ENCODE measurements at regions not wholly inside any gene's neighbourhood (a gene's known extent, or its start where the extent isn't known, plus 50 kb on each side); places are given as distances from the start of the nearest gene placed in this dataset.

DNA sequence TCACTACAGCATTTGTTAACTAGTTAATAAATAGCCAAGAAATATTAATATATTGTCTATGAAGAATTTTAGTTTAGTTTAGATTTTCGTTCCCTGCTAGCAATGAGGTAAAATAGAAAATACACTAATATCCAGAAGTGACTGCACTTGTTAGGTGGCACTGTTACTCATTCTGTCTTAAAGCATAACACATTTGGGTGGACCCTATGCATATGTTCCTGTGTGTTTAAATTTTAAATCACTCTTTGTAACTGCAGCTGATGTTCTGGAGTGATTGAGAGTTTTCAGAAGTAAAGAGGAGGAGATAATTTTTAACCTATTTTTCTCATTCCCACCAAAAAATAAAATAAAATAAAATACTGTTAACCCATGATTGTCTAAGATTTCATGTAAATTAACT, 73.9 kb upstream of the SOX4 start:
- TF ChIP-seq POLR2AphosphoS5 (IDR thresholded peaks at IDR 0.05; ENCODE audit: low read depth) (no peak), GABPA (IDR thresholded peaks at IDR 0.05; ENCODE audit: low read depth) (no peak), SPI1 (IDR thresholded peaks at IDR 0.05; ENCODE audit: borderline replicate concordance, low read depth) (no peak), REST (IDR thresholded peaks at IDR 0.05; ENCODE audit: insufficient replicate concordance, low read depth) (no peak), CTCF (IDR thresholded peaks at IDR 0.05; ENCODE audit: insufficient read depth, low read length) (no peak)
- no peak for DNase-seq (ENCODE audit: low read depth in 1 of 2, low spot score in 1 of 2)
- H3K4me3 ChIP-seq (replicated peaks; ENCODE audit: insufficient read depth, low read length): no peak overlapping the region
- H3K27me3 ChIP-seq (ENCODE audit: insufficient read depth, poor library complexity, severe bottlenecking): peaks cover 2% of the 10 kb centered on the region
- H3K27ac ChIP-seq (replicated peaks): no peak overlapping the region

DNA sequence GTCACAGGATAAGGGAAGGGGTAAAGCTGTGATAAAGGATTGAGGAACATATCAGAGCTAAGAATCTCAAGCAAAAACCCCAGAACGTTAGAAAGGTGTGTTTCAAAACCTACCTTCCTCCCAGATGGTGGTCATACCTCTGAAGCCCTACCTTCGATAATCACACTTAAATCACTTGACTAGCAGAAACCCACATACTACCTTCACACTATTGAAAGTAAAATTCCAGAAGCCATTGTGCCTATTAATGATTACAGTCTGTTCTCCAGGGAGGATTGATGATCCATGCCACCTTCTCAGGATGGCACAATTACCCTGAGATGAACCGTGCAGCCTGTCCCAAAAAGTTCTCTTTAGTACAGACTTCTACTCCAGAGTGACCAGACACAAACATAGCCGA, 72.3 kb upstream of the SOX4 start:
- TF ChIP-seq REST (IDR thresholded peaks at IDR 0.05; ENCODE audit: insufficient replicate concordance, low read depth) (no peak), GABPA (IDR thresholded peaks at IDR 0.05; ENCODE audit: low read depth) (no peak), CTCF (IDR thresholded peaks at IDR 0.05; ENCODE audit: insufficient read depth, low read length) (no peak), POLR2AphosphoS5 (IDR thresholded peaks at IDR 0.05; ENCODE audit: low read depth) (no peak), SPI1 (IDR thresholded peaks at IDR 0.05; ENCODE audit: borderline replicate concordance, low read depth) (no peak)
- no peak for DNase-seq (ENCODE audit: low read depth in 1 of 2, low spot score in 1 of 2)
- Histone ChIP-seq H3K27ac (replicated peaks) (no peak overlapping the region), H3K27me3 (ENCODE audit: insufficient read depth, poor library complexity, severe bottlenecking) (peaks cover 2% of the 10 kb centered on the region), H3K4me3 (replicated peaks; ENCODE audit: insufficient read depth, low read length) (no peak overlapping the region)

DNA sequence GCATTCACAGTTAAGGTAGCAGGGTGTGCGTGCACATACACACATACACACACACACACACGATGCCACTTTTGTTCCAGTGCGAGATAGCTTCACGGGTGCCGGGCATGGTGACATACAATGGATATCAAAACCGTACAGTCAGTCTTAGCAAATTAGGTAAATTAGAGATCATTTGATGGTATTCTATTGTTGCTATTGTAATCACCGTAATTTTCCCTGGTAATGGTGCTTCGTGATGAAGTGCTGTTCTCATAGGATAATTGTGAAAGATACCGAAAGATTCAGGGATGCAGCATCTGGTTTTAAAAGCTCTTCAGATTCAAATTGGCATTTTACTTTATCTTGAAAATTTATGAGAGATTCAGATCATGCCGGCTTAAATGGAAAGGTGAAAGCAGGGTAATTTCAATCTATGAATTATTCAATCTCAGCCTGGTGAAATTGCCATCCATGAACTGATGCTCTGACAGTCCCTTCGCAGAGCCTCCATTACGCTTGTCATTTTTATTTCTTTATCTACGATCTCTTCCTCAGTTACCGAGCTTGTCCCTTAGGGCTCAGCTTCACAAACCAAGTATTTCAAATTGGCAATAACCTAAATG, 71.3 kb upstream of the SOX4 start:
- no peak overlapping the region for H3K4me3 ChIP-seq (replicated peaks; ENCODE audit: insufficient read depth, low read length)
- peaks cover 2% of the 10 kb centered on the region for H3K27me3 ChIP-seq (ENCODE audit: insufficient read depth, poor library complexity, severe bottlenecking)
- DNase-seq (ENCODE audit: low read depth in 1 of 2, low spot score in 1 of 2): no peak

More for the DNA sequence above, 71.3 kb upstream of the SOX4 start:
- H3K27ac ChIP-seq (replicated peaks): no peak overlapping the region
- TF ChIP-seq SPI1 (IDR thresholded peaks at IDR 0.05; ENCODE audit: borderline replicate concordance, low read depth): no peak
- TF ChIP-seq REST (IDR thresholded peaks at IDR 0.05; ENCODE audit: insufficient replicate concordance, low read depth): no peak
- TF ChIP-seq CTCF (IDR thresholded peaks at IDR 0.05; ENCODE audit: insufficient read depth, low read length): no peak
- TF ChIP-seq POLR2AphosphoS5 (IDR thresholded peaks at IDR 0.05; ENCODE audit: low read depth): no peak
- TF ChIP-seq GABPA (IDR thresholded peaks at IDR 0.05; ENCODE audit: low read depth): no peak

All from HL-60 (cell line).